ENCODE measurements at regions not wholly inside any gene's neighbourhood (a gene's known extent, or its start where the extent isn't known, plus 50 kb on each side); places are given as distances from the start of the nearest gene placed in this dataset.

DNA sequence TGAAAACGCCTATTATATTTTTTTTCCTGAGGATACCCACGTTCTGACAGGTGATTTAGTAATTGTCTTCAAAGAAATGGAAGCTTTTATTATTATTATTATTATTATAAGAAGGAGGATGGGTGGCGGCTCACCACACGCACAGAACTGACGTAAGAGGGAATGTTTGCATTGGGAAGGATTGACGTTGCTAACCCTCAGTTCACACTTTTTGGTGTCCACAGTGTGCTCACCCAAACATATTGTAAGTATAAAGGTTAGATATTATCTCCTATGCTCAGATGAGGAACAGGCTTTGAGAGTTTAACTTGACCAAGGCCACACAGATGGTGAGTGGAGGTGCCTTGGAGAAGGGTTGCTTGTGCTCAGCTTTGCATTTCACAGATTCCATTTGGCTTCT, 533.5 kb upstream of the TBL1XR1 start:
- TF ChIP-seq TOX (CRISPR knock-in tag; IDR thresholded peaks at IDR 0.05; ENCODE audit: borderline replicate concordance) (no peak), ISL1 (CRISPR knock-in tag; IDR thresholded peaks at IDR 0.05) (no peak), ESRRG (CRISPR knock-in tag; IDR thresholded peaks at IDR 0.05) (no peak), TSHZ2 (CRISPR knock-in tag; IDR thresholded peaks at IDR 0.05) (no peak), ZFP3 (CRISPR knock-in tag; IDR thresholded peaks at IDR 0.05) (no peak), GLIS3 (CRISPR knock-in tag; IDR thresholded peaks at IDR 0.05) (no peak), ZFP30 (CRISPR knock-in tag; IDR thresholded peaks at IDR 0.05) (no peak)
- TF ChIP-seq, protein P1, sequence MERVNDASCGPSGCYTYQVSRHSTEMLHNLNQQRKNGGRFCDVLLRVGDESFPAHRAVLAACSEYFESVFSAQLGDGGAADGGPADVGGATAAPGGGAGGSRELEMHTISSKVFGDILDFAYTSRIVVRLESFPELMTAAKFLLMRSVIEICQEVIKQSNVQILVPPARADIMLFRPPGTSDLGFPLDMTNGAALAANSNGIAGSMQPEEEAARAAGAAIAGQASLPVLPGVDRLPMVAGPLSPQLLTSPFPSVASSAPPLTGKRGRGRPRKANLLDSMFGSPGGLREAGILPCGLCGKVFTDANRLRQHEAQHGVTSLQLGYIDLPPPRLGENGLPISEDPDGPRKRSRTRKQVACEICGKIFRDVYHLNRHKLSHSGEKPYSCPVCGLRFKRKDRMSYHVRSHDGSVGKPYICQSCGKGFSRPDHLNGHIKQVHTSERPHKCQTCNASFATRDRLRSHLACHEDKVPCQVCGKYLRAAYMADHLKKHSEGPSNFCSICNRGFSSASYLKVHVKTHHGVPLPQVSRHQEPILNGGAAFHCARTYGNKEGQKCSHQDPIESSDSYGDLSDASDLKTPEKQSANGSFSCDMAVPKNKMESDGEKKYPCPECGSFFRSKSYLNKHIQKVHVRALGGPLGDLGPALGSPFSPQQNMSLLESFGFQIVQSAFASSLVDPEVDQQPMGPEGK (CRISPR knock-in tag; IDR thresholded peaks at IDR 0.05; ENCODE audit: borderline replicate concordance) = no peak
- TF ChIP-seq, protein P2, sequence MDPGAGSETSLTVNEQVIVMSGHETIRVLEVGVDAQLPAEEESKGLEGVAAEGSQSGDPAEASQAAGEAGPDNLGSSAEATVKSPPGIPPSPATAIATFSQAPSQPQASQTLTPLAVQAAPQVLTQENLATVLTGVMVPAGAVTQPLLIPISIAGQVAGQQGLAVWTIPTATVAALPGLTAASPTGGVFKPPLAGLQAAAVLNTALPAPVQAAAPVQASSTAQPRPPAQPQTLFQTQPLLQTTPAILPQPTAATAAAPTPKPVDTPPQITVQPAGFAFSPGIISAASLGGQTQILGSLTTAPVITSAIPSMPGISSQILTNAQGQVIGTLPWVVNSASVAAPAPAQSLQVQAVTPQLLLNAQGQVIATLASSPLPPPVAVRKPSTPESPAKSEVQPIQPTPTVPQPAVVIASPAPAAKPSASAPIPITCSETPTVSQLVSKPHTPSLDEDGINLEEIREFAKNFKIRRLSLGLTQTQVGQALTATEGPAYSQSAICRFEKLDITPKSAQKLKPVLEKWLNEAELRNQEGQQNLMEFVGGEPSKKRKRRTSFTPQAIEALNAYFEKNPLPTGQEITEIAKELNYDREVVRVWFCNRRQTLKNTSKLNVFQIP (CRISPR knock-in tag; IDR thresholded peaks at IDR 0.05; ENCODE audit: borderline replicate concordance, low read depth) = no peak

Measured in SK-N-SH treated with all-trans-retinoic acid at 6 μM for 48 hours (cell line).